ENCODE measurements at regions not wholly inside any gene's neighbourhood (a gene's known extent, or its start where the extent isn't known, plus 50 kb on each side); places are given as distances from the start of the nearest gene placed in this dataset.

- no peak overlapping the region for H3K56ac ChIP-seq (ENCODE audit: extremely low read depth, insufficient read depth, low read length)
- no peak overlapping the region for H4K8ac ChIP-seq (ENCODE audit: low read depth in 2 of 2, low read length in 2 of 2)
- H2AFZ ChIP-seq (replicated peaks; ENCODE audit: low read length, poor library complexity), result no peak overlapping the region
- no peaks in the 10 kb centered on the region for H3K79me1 ChIP-seq (ENCODE audit: low read depth in 1 of 2, low read length in 2 of 2)
- in situ Hi-C loops (cut with MboI; ENCODE audit: low sequenced_read_pairs) (no loop called here), intact Hi-C loops (cut with micrococcal nuclease) (no loop called here), dilution Hi-C loops (cut with HindIII; ENCODE audit: low sequenced_read_pairs, unreplicated experiment) (no loop called here)
- no peaks in the 10 kb centered on the region for H3K9me1 ChIP-seq (ENCODE audit: insufficient read depth, low read length)
- H2BK15ac ChIP-seq (ENCODE audit: low read depth, low read length), result no peak overlapping the region
- H3K36me3 ChIP-seq (ENCODE audit: control insufficient read depth, insufficient read depth, low read length), result no peaks in the 10 kb centered on the region
- H3K9me3 ChIP-seq (ENCODE audit: control insufficient read depth, insufficient read depth, low read length), result peaks cover 7% of the 10 kb centered on the region
- H4K5ac ChIP-seq (ENCODE audit: low read depth, low read length), result no peak overlapping the region
- H3K4ac ChIP-seq (ENCODE audit: low read depth, low read length), result no peak overlapping the region
- ATAC-seq (ENCODE audit: low read depth), result no peak
- H4K91ac ChIP-seq (ENCODE audit: insufficient read depth, low read depth, low read length), result no peak overlapping the region
- H3K18ac ChIP-seq (ENCODE audit: low read depth, low read length), result no peak overlapping the region
- H3K9ac ChIP-seq (ENCODE audit: low read depth, low read length), result no peak overlapping the region
- H2BK120ac ChIP-seq (ENCODE audit: low read depth, low read length), result no peak overlapping the region
- ChIA-PET CTCF (no interaction called here), POLR2A (ENCODE audit: unreplicated experiment) (no interaction called here)
- H3K4me2 ChIP-seq (ENCODE audit: low read depth, low read length), result no peak overlapping the region
- WGBS, 2 experiments (ENCODE audit: extremely low coverage in 2 of 2, insufficient read length in 1 of 2), result no CpG with 5 or more reads among the region's 2 CpGs
- H3K14ac ChIP-seq (replicated peaks; ENCODE audit: low read depth, low read length), result no peak overlapping the region
- H2BK20ac ChIP-seq (ENCODE audit: low read depth, low read length), result no peak overlapping the region
- no peaks in the 10 kb centered on the region for H4K20me1 ChIP-seq (ENCODE audit: insufficient read depth, low read length)
- no peaks in the 10 kb centered on the region for H3K4me1 ChIP-seq (ENCODE audit: control insufficient read depth, insufficient read depth, low read length)
- no peak overlapping the region for H3K27ac ChIP-seq (ENCODE audit: insufficient read depth, low read length)
- H2BK5ac ChIP-seq (ENCODE audit: low read depth, low read length, poor library complexity, severe bottlenecking), result no peak overlapping the region
- no peak for DNase-seq
- no peak overlapping the region for H3K4me3 ChIP-seq (ENCODE audit: insufficient read depth, low read depth, low read length)
- no peak overlapping the region for H2AK5ac ChIP-seq (ENCODE audit: low read depth, low read length)
- TF ChIP-seq FOS (IDR thresholded peaks at IDR 0.05; ENCODE audit: low read depth, low read length) (no peak), CTCF (conservative IDR thresholded peaks at IDR 0.05; ENCODE audit: low read depth, low read length) (no peak), RFX5 (IDR thresholded peaks at IDR 0.05; ENCODE audit: low read depth, low read length) (no peak), SMC3 (IDR thresholded peaks at IDR 0.05; ENCODE audit: low read depth, low read length) (no peak), BHLHE40 (IDR thresholded peaks at IDR 0.05; ENCODE audit: low read depth, low read length) (no peak), NFE2L2 (IDR thresholded peaks at IDR 0.05; ENCODE audit: low read depth, low read length) (no peak), MXI1 (IDR thresholded peaks at IDR 0.05; ENCODE audit: borderline replicate concordance, low read depth, low read length) (no peak), MAFK (IDR thresholded peaks at IDR 0.05; ENCODE audit: low read depth, low read length) (no peak)
- TF ChIP-seq, protein P1, sequence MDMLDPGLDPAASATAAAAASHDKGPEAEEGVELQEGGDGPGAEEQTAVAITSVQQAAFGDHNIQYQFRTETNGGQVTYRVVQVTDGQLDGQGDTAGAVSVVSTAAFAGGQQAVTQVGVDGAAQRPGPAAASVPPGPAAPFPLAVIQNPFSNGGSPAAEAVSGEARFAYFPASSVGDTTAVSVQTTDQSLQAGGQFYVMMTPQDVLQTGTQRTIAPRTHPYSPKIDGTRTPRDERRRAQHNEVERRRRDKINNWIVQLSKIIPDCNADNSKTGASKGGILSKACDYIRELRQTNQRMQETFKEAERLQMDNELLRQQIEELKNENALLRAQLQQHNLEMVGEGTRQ (IDR thresholded peaks at IDR 0.05; ENCODE audit: low read depth, low read length), result no peak
- no peak overlapping the region for H2AK9ac ChIP-seq (replicated peaks; ENCODE audit: low read depth, low read length, poor library complexity)
- no peaks in the 10 kb centered on the region for H3K27me3 ChIP-seq (ENCODE audit: control insufficient read depth, insufficient read depth, low read length)
- H3K23ac ChIP-seq (ENCODE audit: low read depth, low read length), result no peak overlapping the region
- BruUV-seq (replicated peaks), result no TSS peak
These were observed 1248.0 kb upstream of the C9orf72 start for GRCh38 chr9:28821240-28821639.
